Stomach (tissue), 4 donors: ENCODE measurements at regions not wholly inside any gene's neighbourhood (a gene's known extent, or its start where the extent isn't known, plus 50 kb on each side); places are given as distances from the start of the nearest gene placed in this dataset.

Source experiments
- CTCF ChIP-seq, 7 experiments: fragments of 450-650 bp in 4 of 7; fragments of 200-600 bp in 3 of 7; sonication (generic) in 3 of 7; IDR thresholded peaks; one replicate each; pipeline ENCODE4 v1.5.1; 2016 to 2019; ENCODE audit warnings: antibody characterized with exemption in 7 of 7, control low read depth in 2 of 7, mild to moderate bottlenecking in 1 of 7
- POLR2A ChIP-seq, 4 donors: fragments of 450-650 bp; IDR thresholded peaks; one replicate each; pipeline ENCODE4 v1.6.1; 2016; ENCODE audit warnings: antibody characterized with exemption in 4 of 4, control low read depth in 2 of 4, mild to moderate bottlenecking in 1 of 4, moderate library complexity in 1 of 4

- TF ChIP-seq POLR2A (IDR thresholded peaks at IDR 0.05) (no peak), CTCF (IDR thresholded peaks at IDR 0.05) (no peak)
These were observed 1272.9 kb downstream of the EFNB2 start for GRCh38 chr13:105262579-105262978.
